HG03064 (cell line): ENCODE measurements at regions not wholly inside any gene's neighbourhood (a gene's known extent, or its start where the extent isn't known, plus 50 kb on each side); places are given as distances from the start of the nearest gene placed in this dataset.

Source experiments
- ATAC-seq: cut with Tn5 transposase; IDR thresholded peaks from one replicate; pipeline ENCODE4 v1.9.1; 2021; ENCODE audit warnings: low read depth; ENCODE audit not compliant: unreplicated experiment

GRCh38 chr5:164713682-164714081 lies 1208.3 kb downstream of the MAT2B start:
- no peak for ATAC-seq

DNA sequence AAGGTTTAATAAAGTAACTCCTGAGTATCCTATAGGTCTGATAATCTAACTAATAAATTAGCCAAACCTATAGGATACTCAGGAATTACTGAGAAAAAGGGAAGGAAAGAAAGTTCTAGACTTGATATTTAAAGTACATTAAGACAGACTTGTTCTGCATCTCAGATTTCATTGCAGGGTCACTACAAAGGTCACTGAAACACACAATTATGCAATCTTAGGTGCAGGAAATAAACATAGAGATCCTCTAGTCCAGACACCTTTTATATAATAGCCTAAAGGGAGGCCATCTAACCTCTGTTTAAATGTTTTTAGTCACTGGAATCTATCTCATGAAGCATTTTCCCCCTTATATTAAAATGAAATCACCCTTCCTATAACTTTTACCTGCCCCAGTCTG lies 1215.7 kb downstream of the MAT2B start:
- no peak for ATAC-seq

DNA sequence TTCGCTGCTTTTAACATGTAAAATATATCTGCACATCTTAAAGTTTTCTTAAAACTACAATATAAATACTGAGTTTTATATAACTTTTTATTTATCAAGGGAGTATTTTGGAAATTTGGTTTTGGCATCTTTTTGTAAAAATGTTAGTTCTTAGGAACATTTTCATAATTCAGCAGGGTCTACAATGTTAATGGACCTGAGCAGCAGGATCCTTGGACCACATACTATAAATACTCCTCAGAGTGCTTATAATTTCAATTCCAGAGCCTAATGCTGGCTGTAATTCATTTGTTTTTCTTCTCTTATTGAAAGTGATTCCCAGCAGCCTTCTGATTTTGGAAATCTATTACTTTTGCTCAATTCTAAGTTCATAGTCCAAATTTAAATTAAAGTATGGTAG lies 1216.2 kb downstream of the MAT2B start:
- ATAC-seq: no peak

GRCh38 chr5:164722702-164723101 lies 1217.3 kb downstream of the MAT2B start:
- no peak for ATAC-seq

- no peak for ATAC-seq
Observed at GRCh38 chr5:164727012-164727411, 1221.6 kb downstream of the MAT2B start.

DNA sequence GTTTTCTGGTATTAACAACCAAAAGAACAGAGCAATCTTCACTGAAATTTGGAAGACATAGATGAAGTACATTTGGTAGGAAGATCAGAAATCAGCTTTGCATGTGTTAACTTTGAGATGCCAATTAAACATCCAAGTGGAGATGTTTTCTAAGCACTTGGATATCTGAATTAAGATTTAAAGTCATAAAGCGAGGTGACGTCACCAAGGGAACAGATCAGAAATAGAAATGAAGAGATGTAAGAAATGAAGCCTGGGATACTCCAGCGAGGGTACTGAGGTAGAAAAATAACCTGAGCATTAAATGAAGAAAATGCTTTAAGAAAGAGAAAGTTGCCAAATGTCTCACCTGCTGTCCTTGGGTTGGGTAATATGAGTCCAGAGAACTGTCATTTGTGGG lies 1223.3 kb downstream of the MAT2B start:
- ATAC-seq: no peak

- ATAC-seq: no peak
Observed at GRCh38 chr5:164735334-164735733, 1229.9 kb downstream of the MAT2B start.

GRCh38 chr5:164741376-164741775 lies 1236.0 kb downstream of the MAT2B start:
- ATAC-seq: peak; percentile 35

DNA sequence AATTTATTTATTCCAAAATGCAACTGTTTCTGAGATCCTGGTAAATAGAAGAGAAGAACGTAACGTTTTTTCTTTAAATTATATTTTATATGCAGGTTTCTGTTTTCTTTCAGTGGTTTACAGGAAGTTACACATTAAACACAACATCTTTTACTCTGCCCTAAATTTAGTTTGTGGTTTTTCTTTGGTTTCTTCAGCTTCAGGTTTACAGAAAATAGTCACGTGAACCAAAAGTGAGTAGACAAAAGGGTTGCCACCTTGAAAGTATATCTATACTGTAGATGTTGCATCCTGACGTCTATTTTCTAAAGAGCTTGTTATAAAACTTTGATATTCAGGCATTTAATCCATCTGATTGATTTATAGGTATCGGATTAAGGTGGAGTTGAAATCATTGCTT lies 1236.6 kb downstream of the MAT2B start:
- peak; percentile 93 for ATAC-seq

DNA sequence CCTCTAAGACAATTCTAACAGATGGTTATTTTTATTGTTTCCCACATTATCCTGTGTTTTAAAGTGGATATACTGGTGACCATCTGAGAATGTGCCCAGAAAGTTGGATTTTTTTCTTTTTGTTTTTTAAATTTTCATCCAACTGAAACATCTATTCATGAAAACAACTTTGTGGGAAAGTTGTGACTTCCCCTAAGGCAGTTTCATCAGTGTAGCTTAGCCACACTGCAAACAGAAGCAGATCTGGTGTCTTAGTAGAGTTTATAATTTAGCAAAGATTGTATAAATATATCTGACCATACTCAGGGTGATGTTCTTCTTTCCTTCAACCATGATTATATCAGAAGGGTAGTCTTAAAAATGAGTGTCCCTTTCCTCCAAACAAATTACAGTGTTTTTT lies 1241.3 kb downstream of the MAT2B start:
- ATAC-seq: no peak

- no peak for ATAC-seq
Observed at GRCh38 chr5:164747371-164747770, 1242.0 kb downstream of the MAT2B start.

DNA sequence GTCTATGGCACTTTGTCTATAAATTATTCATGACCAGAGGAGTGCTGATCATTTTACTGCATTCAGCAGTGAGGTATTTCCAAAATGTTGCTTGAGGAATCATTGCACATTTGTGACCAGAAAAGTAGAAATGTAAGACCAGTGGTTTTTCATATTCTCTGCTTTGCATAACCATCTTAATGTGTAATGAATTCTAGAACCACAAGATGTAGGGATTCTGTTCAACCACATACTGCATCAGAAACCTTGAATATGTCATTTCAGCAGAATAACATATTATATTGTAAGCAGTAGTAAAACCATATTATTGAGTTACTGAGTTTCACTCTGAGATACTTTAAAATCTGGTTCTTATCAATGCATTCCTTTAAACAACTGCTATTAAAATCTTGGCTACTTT lies 1243.4 kb downstream of the MAT2B start:
- peak; percentile 95 for ATAC-seq

GRCh38 chr5:164753434-164753833 lies 1248.0 kb downstream of the MAT2B start:
- no peak for ATAC-seq

- ATAC-seq: no peak
Observed at GRCh38 chr5:164763206-164763605, 1257.8 kb downstream of the MAT2B start.

- no peak for ATAC-seq
Observed at GRCh38 chr5:164772122-164772521, 1266.7 kb downstream of the MAT2B start.

DNA sequence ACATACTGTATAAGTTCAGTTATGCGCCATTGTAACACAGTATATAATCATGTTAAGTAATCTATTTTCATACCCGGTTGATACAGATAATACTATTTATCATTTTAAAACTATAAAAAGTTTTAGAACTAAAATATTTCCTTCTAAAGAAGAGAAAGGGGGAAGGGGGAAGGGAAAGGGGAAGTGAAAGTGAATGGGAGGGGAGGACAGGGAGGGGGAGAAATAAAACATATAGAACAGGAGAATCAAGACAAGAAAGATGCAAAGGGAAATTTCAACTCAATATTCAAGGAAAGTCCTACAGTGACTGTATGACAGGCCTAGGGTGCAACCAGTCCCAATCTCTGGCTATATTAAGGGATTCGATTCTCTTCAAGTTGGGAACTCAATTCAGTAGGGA lies 1278.8 kb downstream of the MAT2B start:
- ATAC-seq: no peak

- ATAC-seq: no peak
Observed at GRCh38 chr5:164798110-164798509, 1292.7 kb downstream of the MAT2B start.

DNA sequence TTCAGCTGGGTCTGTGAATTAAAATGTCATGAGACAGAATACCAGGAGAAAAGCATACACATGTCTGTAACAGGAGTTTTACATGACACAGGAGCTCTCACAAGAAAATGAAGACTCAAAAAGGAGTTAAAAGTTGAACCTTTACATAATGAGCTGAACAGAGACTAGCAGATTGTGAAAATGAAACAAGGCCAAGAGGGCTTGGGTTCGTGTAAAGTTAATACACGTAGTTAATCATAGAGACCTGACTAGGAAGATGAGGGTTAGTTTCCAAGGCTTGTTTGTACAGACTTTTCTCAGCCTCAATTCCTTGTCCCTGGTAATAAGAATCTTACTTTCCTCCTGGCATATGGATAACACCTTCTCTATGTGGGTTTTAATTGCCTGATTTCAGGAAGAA lies 1294.0 kb downstream of the MAT2B start:
- no peak for ATAC-seq

DNA sequence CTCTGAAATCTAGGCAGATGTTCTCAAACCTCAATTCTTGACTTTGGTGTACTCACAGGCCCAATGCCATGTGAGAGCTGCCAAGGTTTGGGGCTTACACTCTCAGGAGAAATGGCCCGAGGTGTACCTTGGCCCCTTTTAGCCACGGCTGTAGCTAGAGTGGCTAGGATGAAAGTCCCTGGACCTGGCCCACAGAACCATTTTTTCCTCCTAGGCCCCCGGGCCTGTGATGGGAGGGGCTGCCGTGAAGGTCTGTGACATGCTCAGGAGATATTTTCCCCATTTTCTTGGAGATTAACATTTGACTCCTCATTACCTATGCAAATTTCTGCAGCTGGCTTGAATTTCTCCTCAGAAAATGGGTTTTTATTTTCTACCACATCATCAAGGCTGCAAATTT lies 1296.5 kb downstream of the MAT2B start:
- ATAC-seq: no peak

DNA sequence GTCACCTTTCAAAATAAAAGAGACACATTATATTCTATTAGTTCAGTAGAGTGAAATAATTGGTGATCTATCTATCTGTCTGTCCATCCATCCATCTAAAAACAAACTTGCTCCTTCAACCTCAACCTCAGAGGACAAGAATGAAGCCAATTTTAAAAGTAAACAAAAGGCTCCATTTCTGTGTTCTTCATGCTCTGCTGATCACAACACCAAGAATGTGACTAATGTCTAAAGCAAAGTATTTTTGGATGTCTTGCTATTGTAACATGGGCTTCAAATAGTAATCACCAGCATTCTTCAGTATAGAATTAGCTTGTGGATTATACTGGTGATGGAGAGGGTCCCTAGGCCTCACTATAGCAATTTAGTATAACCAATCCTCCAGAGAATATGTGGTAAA lies 1304.4 kb downstream of the MAT2B start:
- ATAC-seq: no peak

GRCh38 chr5:164818445-164818844 lies 1313.0 kb downstream of the MAT2B start:
- no peak for ATAC-seq

- no peak for ATAC-seq
Observed at GRCh38 chr5:164824671-164825070, 1319.3 kb downstream of the MAT2B start.

- no peak for ATAC-seq
Observed at GRCh38 chr5:164832516-164832915, 1327.1 kb downstream of the MAT2B start.

GRCh38 chr5:164844348-164844747 lies 1338.9 kb downstream of the MAT2B start:
- ATAC-seq: no peak
